H1 (cell line): ENCODE measurements at regions not wholly inside any gene's neighbourhood (a gene's known extent, or its start where the extent isn't known, plus 50 kb on each side); places are given as distances from the start of the nearest gene placed in this dataset.
A peak's percentile ranks its signal among the peaks of the same experiment; 100 is the strongest.

Source experiments
- ATF3 ChIP-seq: IDR thresholded peaks from 2 replicates; pipeline ENCODE4 v1.6.1; 2011; ENCODE audit warnings: low read depth, mild to moderate bottlenecking, low read length; ENCODE audit not compliant: insufficient read depth
- BCL11A ChIP-seq, 2 experiments: IDR thresholded peaks; one replicate each; pipeline ENCODE4 v1.6.1; 2011; ENCODE audit warnings: low read depth in 2 of 2, low read length in 2 of 2, mild to moderate bottlenecking in 2 of 2
- BRCA1 ChIP-seq: IDR thresholded peaks from 2 replicates; pipeline ENCODE4 v1.6.1; 2012; ENCODE audit warnings: low read depth, low read length, improper control_type of control experiment
- FOSL1 ChIP-seq: IDR thresholded peaks from 2 replicates; pipeline ENCODE4 v1.6.1; 2011; ENCODE audit warnings: mild to moderate bottlenecking, low read depth, low read length, moderate library complexity; ENCODE audit not compliant: insufficient read depth
- GTF2F1 ChIP-seq: IDR thresholded peaks from 2 replicates; pipeline ENCODE4 v1.6.1; 2012; ENCODE audit warnings: low read depth, low read length, improper control_type of control experiment, borderline replicate concordance
- JUN ChIP-seq: IDR thresholded peaks from 2 replicates; pipeline ENCODE4 v1.6.1; 2011; ENCODE audit warnings: low read depth, mild to moderate bottlenecking, improper control_type of control experiment, low read length
- JUND ChIP-seq: IDR thresholded peaks from 2 replicates; pipeline ENCODE4 v1.6.1; 2011; ENCODE audit warnings: mild to moderate bottlenecking, improper control_type of control experiment, low read length
- KDM1A ChIP-seq: fragments of 200-600, 300-600 bp; sonication (generic); IDR thresholded peaks from 2 replicates; pipeline ENCODE4 v1.7.1; 2016; ENCODE audit warnings: mild to moderate bottlenecking, low read length, borderline replicate concordance
- NRF1 ChIP-seq: IDR thresholded peaks from 2 replicates; pipeline ENCODE4 v1.6.1; 2011; ENCODE audit warnings: mild to moderate bottlenecking, low read depth, low read length, improper control_type of control experiment
- POU5F1 ChIP-seq: IDR thresholded peaks from 2 replicates; pipeline ENCODE4 v1.6.1; 2011; ENCODE audit warnings: low read depth, mild to moderate bottlenecking, low read length, moderate library complexity
- RAD21 ChIP-seq, 2 experiments: IDR thresholded peaks in 1 of 2; conservative IDR thresholded peaks in 1 of 2; 2 replicates each; pipeline ENCODE4 v1.6.1; 2011; ENCODE audit warnings: low read depth in 2 of 2, low read length in 2 of 2, improper control_type of control experiment in 1 of 2, inconsistent platforms in 1 of 2, mild to moderate bottlenecking in 1 of 2, moderate library complexity in 1 of 2
- RXRA ChIP-seq: IDR thresholded peaks from 2 replicates; pipeline ENCODE4 v1.6.1; 2011; ENCODE audit warnings: low read depth, mild to moderate bottlenecking, low read length, moderate library complexity; ENCODE audit not compliant: insufficient read depth
- SIN3A ChIP-seq, 2 experiments: IDR thresholded peaks in 1 of 2; conservative IDR thresholded peaks in 1 of 2; 2 replicates each; pipeline ENCODE4 v1.6.1; 2011 to 2012; ENCODE audit warnings: low read length in 2 of 2, improper control_type of control experiment in 1 of 2, low read depth in 1 of 2, mild to moderate bottlenecking in 1 of 2
- SIX5 ChIP-seq: IDR thresholded peaks from 2 replicates; pipeline ENCODE4 v1.6.1; 2011; ENCODE audit warnings: mild to moderate bottlenecking, low read depth, low read length
- SUZ12 ChIP-seq: fragments of 200-600 bp; sonication (generic); IDR thresholded peaks from 2 replicates; pipeline ENCODE4 v1.6.1; 2012; ENCODE audit warnings: mild to moderate bottlenecking, inconsistent platforms, low read length, moderate library complexity, mixed read lengths
- TAF1 ChIP-seq: IDR thresholded peaks from 2 replicates; pipeline ENCODE4 v1.6.1; 2011; ENCODE audit warnings: mild to moderate bottlenecking, low read depth, low read length
- ZNF274 ChIP-seq: IDR thresholded peaks from 2 replicates; pipeline ENCODE4 v1.7.0; 2012; ENCODE audit warnings: low read length, borderline replicate concordance; ENCODE audit errors: extremely low read depth
- TF ChIP-seq, protein P1 (sequence below): IDR thresholded peaks from 2 replicates; pipeline ENCODE4 v1.6.1; 2012; ENCODE audit warnings: inconsistent platforms
- TF ChIP-seq, protein P2 (sequence below): IDR thresholded peaks from 2 replicates; pipeline ENCODE4 v1.6.1; 2012; ENCODE audit warnings: low read length, inconsistent platforms
- TF ChIP-seq, protein P3 (sequence below): IDR thresholded peaks from 2 replicates; pipeline ENCODE4 v1.6.1; 2011; ENCODE audit warnings: low read length, improper control_type of control experiment

DNA sequence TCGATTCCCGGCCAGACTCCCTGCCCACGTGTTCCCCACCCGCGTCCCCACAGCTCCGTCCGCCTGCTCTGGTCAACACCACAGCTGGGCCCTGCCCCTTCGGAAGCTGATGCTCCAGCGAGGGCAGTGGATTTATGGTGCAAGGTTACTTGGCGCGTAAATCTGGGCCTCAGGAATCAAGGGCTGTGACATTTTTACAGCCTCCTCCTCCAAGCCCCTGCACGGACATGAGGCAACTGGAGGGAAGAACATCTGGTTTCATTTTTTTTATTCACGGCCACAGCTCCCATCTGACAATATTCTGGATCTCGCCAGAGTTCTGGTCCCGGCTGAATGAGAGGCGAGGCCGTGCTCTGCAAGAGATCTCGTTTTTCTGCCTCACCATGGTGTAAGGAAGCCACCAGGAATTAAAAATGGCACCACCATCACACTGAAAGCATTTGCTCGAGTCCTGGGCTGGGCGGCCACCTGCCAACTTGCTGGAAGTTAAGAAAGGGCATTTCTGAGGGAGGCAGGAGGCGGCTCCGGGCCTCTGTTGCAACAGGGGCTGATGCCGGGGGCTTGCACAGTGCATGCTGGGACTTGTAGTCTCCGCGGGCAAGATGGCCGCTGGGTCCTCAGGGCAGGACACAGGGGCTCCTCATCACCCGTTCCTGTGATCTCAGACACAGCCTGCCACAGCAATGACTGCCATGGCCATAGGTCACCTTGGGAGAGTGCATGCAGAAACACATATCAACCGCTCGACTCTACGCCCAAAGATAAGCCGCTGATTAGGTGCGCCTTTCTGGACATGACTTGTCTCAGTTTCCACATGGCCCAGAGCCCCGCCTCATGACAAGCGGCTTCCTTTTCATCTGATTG, 148.5 kb downstream of the LY86 start (continued):
- TF ChIP-seq POU5F1 (no peak), FOSL1 (no peak), ZNF274 (no peak), GTF2F1 (no peak), JUND (no peak), SUZ12 (no peak), RXRA (no peak), BCL11A (IDR thresholded peaks at IDR 0.05; ENCODE audit: low read depth in 2 of 2, low read length in 2 of 2) (no peak), KDM1A (no peak), NRF1 (no peak), BRCA1 (no peak), ATF3 (no peak), TAF1 (peak; percentile 40; the same call in 1 of the 2 replicates), RAD21 (IDR thresholded peaks at IDR 0.05 in 1 of 2, conservative IDR thresholded peaks at IDR 0.05 in 1 of 2; ENCODE audit: low read depth in 2 of 2, low read length in 2 of 2) (0 out of 4 replicates have a peak, but pooled peaks of 1 of the 2 experiments have one; percentile 4), JUN (no peak), SIN3A (conservative IDR thresholded peaks at IDR 0.05 in 1 of 2, IDR thresholded peaks at IDR 0.05 in 1 of 2; ENCODE audit: low read depth in 1 of 2, low read length in 2 of 2) (no peak), SIX5 (peak; percentile 80)
- TF ChIP-seq, protein P1, sequence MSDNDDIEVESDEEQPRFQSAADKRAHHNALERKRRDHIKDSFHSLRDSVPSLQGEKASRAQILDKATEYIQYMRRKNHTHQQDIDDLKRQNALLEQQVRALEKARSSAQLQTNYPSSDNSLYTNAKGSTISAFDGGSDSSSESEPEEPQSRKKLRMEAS: peak; percentile 54; the same call in 1 of the 2 replicates
- TF ChIP-seq, protein P2, sequence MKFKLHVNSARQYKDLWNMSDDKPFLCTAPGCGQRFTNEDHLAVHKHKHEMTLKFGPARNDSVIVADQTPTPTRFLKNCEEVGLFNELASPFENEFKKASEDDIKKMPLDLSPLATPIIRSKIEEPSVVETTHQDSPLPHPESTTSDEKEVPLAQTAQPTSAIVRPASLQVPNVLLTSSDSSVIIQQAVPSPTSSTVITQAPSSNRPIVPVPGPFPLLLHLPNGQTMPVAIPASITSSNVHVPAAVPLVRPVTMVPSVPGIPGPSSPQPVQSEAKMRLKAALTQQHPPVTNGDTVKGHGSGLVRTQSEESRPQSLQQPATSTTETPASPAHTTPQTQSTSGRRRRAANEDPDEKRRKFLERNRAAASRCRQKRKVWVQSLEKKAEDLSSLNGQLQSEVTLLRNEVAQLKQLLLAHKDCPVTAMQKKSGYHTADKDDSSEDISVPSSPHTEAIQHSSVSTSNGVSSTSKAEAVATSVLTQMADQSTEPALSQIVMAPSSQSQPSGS: no peak
- TF ChIP-seq, protein P3, sequence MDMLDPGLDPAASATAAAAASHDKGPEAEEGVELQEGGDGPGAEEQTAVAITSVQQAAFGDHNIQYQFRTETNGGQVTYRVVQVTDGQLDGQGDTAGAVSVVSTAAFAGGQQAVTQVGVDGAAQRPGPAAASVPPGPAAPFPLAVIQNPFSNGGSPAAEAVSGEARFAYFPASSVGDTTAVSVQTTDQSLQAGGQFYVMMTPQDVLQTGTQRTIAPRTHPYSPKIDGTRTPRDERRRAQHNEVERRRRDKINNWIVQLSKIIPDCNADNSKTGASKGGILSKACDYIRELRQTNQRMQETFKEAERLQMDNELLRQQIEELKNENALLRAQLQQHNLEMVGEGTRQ: no peak
